IgD-negative memory B cell (primary cell): ENCODE measurements at regions not wholly inside any gene's neighbourhood (a gene's known extent, or its start where the extent isn't known, plus 50 kb on each side); places are given as distances from the start of the nearest gene placed in this dataset.

Source experiments
- H3K27ac Mint-ChIP-seq, 3 donors: one replicate each; pipeline ENCODE4 v1.8.0; 2020 to 2022; ENCODE audit warnings: mild to moderate bottlenecking in 3 of 3, mixed read lengths in 3 of 3, moderate library complexity in 1 of 3
- H3K27me3 Mint-ChIP-seq: one replicate; pipeline ENCODE4 v1.8.0; 2021; ENCODE audit warnings: mixed read lengths
- H3K36me3 Mint-ChIP-seq: one replicate; pipeline ENCODE4 v1.8.0; 2020; ENCODE audit warnings: mild to moderate bottlenecking, mixed read lengths
- H3K4me1 Mint-ChIP-seq, 3 donors: one replicate each; pipeline ENCODE4 v1.8.0; 2020 to 2022; ENCODE audit warnings: mixed read lengths in 3 of 3, mild to moderate bottlenecking in 1 of 3
- H3K4me3 Mint-ChIP-seq, 4 donors: one replicate each; pipeline ENCODE4 v1.8.0; 2020 to 2022; ENCODE audit warnings: mild to moderate bottlenecking in 4 of 4, mixed read lengths in 4 of 4, moderate library complexity in 3 of 4
- H3K9me3 Mint-ChIP-seq, 3 donors: one replicate each; pipeline ENCODE4 v1.8.0; 2020 to 2021; ENCODE audit warnings: mixed read lengths in 3 of 3, mild to moderate bottlenecking in 1 of 3

DNA sequence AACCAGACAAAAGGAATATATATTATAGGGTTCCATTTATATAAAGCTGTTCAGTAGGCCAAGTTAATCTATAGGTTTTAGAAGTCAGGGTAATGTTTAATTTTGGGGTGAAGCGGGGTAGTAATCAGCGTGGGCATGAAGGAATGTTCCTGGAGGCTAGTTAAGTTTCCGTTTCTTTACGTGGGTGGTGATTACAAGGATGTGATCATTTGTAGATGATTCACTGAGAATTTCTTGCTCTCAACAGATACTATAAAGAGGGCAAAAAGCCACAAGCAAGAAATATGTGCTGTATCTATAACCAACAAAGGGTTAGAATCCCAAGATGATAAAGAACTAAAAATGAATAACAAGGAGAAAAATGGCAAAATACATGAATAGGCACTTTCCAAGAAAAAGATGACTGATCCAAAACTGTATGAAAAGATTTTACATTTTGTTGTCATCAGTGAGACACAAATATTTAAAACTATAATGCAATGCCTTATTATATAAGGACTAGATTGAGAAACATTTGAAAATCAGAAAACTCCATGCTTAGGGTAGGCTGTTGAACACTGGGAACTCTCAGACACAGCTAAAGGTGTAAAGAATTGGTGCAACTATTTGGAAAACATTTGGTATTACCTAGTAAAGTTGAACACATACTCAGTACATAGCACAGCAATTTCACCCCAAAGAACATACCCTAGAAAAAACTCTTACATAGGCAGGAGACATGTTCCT is 224.3 kb upstream of the S1PR3 start:
- Mint-ChIP-seq H3K27me3 (no peaks in the 10 kb centered on the region), H3K27ac (no peak overlapping the region)

DNA sequence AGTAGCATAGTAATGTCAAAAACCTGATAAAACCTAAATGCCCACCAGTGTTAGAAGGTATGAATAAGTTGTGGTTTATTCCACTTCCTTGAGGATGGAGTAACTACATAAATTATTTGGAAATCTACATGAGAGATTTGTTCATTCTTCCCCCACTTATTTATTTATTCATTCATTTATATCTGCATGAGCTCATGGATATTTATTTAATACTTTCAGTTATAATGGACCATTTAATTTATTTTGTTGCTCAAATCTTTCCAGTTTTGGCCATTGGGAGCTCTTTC is 223.8 kb upstream of the S1PR3 start:
- Mint-ChIP-seq H3K27ac (no peak overlapping the region), H3K27me3 (no peaks in the 10 kb centered on the region), H3K36me3 (no peaks in the 10 kb centered on the region), H3K4me3 (no peak overlapping the region), H3K4me1 (no peaks in the 10 kb centered on the region), H3K9me3 (peaks cover 0 to 2% (median 2%) of the 10 kb centered on the region in 3 donors)

More for the DNA sequence above, 224.3 kb upstream of the S1PR3 start:
- Mint-ChIP-seq H3K36me3 (no peaks in the 10 kb centered on the region), H3K9me3 (peaks cover 0 to 4% (median 2%) of the 10 kb centered on the region in 3 donors), H3K4me3 (no peak overlapping the region), H3K4me1 (no peaks in the 10 kb centered on the region)

- Mint-ChIP-seq H3K27me3 (peaks cover 16% of the 10 kb centered on the region), H3K4me1 (peaks cover 0 to 3% (median 3%) of the 10 kb centered on the region in 3 donors), H3K9me3 (peaks cover 0 to 5% (median 2%) of the 10 kb centered on the region in 3 donors), H3K27ac (no peak overlapping the region), H3K36me3 (no peaks in the 10 kb centered on the region), H3K4me3 (no peak overlapping the region)
Measured at GRCh38 chr9:88772575-88772974, 218.7 kb upstream of the S1PR3 start.

GRCh38 chr9:88773126-88773525 is 218.1 kb upstream of the S1PR3 start:
- Mint-ChIP-seq H3K27ac (peak overlapping the region in 1 of 3 donors; percentile 56), H3K9me3 (peaks cover 0 to 5% (median 2%) of the 10 kb centered on the region in 3 donors), H3K4me3 (no peak overlapping the region), H3K4me1 (peaks cover 0 to 5% (median 4%) of the 10 kb centered on the region in 3 donors), H3K27me3 (peaks cover 16% of the 10 kb centered on the region), H3K36me3 (no peaks in the 10 kb centered on the region)

DNA sequence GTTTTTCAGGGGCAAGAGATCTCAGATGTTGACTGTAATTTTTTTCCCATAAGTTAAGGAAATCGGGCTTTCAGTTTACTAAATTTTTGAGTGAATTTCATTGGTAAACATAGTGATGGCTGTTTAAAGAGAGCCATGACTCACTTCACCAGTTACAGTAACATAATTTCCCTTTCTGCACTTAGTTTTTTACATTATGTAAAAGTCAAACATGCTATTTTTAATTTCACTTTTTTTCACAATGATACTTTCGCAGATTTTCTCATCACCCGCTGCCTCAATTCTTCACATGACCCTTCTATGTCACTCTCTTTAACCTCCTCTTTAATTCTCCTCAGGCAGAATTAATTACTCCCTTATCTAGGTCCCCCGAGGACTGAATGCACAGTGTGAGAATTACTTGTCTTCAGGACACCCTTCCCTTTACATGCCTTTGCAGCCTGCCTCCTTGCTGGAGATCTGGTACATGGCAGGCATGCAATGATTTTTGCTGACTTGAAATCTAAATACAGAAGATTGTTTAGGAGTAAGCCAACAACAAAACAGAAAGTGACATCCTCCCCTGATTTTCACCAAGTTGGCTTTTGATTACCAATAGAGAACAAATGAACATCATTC is 217.5 kb upstream of the S1PR3 start:
- peaks cover 0 to 5% (median 4%) of the 10 kb centered on the region in 3 donors for H3K4me1 Mint-ChIP-seq
- H3K4me3 Mint-ChIP-seq: no peak overlapping the region
- H3K36me3 Mint-ChIP-seq: no peaks in the 10 kb centered on the region
- H3K27me3 Mint-ChIP-seq: peaks cover 16% of the 10 kb centered on the region
- no peak overlapping the region for H3K27ac Mint-ChIP-seq
- H3K9me3 Mint-ChIP-seq: peaks cover 0 to 5% (median 0%) of the 10 kb centered on the region in 3 donors

DNA sequence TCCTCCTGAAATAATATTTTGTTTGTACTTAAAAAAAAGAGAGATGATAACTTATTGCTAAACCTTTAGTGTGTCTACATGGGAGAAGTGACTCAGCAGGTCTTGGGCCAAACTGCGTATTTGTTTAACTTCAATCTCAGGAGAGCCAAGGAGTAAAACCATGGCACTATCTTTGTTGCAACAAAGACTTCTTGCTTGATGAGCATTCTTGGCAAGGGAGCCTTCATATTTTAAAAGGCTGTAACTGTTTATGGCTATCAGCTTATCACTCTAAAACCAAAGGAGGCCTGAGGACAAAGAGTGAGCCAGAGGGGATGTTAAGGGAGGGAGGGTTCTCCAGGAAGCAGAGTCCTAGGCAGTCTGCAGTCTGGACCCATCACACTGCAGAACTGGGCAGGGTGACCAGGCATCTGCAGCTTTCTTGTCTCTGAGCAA is 216.2 kb upstream of the S1PR3 start:
- Mint-ChIP-seq H3K36me3 (peaks cover 1% of the 10 kb centered on the region), H3K27ac (no peak overlapping the region), H3K4me3 (peak overlapping the region in 1 of 4 donors; percentile 13), H3K4me1 (peaks cover 0 to 5% (median 4%) of the 10 kb centered on the region in 3 donors), H3K27me3 (peaks cover 16% of the 10 kb centered on the region), H3K9me3 (peaks cover 0 to 3% (median 0%) of the 10 kb centered on the region in 3 donors)

DNA sequence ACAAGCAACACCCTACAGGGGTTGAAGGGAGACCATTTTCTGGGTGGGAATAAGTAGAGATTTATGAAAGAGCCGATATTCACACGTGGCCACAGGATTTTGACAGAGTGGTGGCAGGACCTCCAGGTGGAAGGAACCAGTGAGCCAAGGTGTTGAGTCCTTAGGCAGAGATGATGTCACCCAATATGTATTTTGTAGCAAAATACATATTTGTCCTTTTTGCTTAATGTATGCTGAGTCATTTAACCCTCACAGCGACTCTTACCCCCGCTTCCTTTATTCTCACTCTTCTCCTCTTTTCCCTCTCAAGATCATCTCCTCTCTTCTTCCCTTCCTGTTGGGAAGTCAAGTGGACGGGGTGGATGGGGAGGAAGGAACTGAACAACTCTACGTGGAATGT is 215.7 kb upstream of the S1PR3 start:
- H3K9me3 Mint-ChIP-seq: peaks cover 0 to 3% (median 0%) of the 10 kb centered on the region in 3 donors
- H3K4me1 Mint-ChIP-seq: peaks cover 0 to 5% (median 4%) of the 10 kb centered on the region in 3 donors
- H3K27me3 Mint-ChIP-seq: peaks cover 16% of the 10 kb centered on the region
- H3K27ac Mint-ChIP-seq: no peak overlapping the region
- peak overlapping the region in 1 of 4 donors; percentile 13 for H3K4me3 Mint-ChIP-seq
- peaks cover 1% of the 10 kb centered on the region for H3K36me3 Mint-ChIP-seq

DNA sequence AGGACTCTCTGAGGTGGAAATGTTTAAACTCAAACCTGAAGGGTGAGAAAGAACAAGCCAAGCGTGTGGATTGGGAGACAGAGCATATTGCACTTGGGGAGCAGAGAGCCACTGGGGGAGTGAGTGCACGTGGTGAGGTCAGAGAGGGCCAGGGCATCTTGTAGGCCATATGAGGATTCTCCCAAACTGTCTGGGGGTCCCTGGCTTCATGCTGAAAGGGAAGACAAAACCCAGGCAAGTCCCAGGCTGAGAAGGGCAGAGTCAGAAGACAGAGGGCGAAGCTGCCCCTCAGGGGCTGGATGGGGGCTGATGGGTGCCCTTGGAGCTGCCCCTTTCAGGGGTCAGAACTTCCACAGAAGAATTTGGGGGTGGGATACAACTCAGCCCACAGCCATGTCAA is 215.3 kb upstream of the S1PR3 start:
- Mint-ChIP-seq H3K27me3 (peaks cover 16% of the 10 kb centered on the region), H3K4me1 (peaks cover 0 to 5% (median 4%) of the 10 kb centered on the region in 3 donors), H3K27ac (no peak overlapping the region), H3K4me3 (no peak overlapping the region), H3K36me3 (peaks cover 1% of the 10 kb centered on the region), H3K9me3 (peaks cover 0 to 3% (median 0%) of the 10 kb centered on the region in 3 donors)

GRCh38 chr9:88776717-88777497 is 214.4 kb upstream of the S1PR3 start:
- H3K9me3 Mint-ChIP-seq: peaks cover 0 to 3% (median 0%) of the 10 kb centered on the region in 3 donors
- no peak overlapping the region for H3K27ac Mint-ChIP-seq
- H3K36me3 Mint-ChIP-seq: peaks cover 1% of the 10 kb centered on the region
- no peak overlapping the region for H3K4me3 Mint-ChIP-seq
- peaks cover 0 to 5% (median 4%) of the 10 kb centered on the region in 3 donors for H3K4me1 Mint-ChIP-seq
- H3K27me3 Mint-ChIP-seq: peaks cover 19% of the 10 kb centered on the region

DNA sequence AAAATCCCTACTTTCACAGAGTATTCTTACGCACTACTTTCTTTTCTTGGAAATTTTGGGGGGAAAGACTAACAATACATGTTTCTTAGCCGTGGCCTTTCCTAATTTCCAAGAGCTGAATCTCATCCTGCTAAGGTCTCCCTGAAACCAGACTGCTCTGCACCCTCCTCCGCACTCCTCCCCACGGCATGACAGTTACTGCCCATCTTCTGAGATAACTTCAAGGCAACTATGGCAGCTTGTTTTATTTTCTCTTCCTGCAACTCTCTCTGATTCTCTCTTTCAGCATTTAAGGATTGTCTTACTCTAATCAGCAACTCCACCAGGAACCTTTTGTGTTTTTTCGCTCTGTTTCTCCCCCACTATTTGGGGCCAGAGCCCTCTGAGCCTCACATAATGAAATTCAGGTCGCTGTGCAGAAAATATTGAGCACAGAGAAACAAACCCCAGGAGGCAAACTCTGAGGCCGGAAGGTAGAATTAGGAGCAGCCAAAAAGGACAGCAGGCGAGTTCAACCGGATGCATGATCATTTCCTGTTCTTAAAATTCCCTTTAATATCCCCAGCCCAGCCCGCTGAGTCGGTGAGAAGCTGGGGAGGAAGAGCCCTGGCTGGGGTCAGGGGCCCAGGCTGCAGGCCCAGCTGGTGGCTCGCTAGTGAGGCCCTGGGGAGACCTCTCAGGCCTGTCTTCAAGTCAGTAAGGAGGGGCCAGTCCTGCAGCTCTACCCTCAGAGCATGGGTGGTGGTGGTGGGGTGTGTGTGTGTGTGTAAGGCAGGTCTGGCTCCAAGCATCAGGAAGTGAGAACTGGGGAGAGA is 213.6 kb upstream of the S1PR3 start:
- Mint-ChIP-seq H3K4me3 (peak overlapping the region in 1 of 4 donors; percentile 15), H3K36me3 (peaks cover 1% of the 10 kb centered on the region), H3K27ac (no peak overlapping the region), H3K27me3 (peaks cover 21% of the 10 kb centered on the region), H3K9me3 (peaks cover 0 to 3% (median 0%) of the 10 kb centered on the region in 3 donors), H3K4me1 (peaks cover 0 to 5% (median 4%) of the 10 kb centered on the region in 3 donors)

- Mint-ChIP-seq H3K36me3 (peaks cover 1% of the 10 kb centered on the region), H3K4me1 (peaks cover 0 to 5% (median 4%) of the 10 kb centered on the region in 3 donors), H3K27me3 (peaks cover 12% of the 10 kb centered on the region), H3K9me3 (no peaks in the 10 kb centered on the region), H3K4me3 (no peak overlapping the region), H3K27ac (no peak overlapping the region)
Measured at GRCh38 chr9:88781628-88782391, 209.5 kb upstream of the S1PR3 start.

GRCh38 chr9:88782931-88783710 is 208.1 kb upstream of the S1PR3 start:
- peak overlapping the region in 1 of 4 donors; percentile 72 for H3K4me3 Mint-ChIP-seq
- no peaks in the 10 kb centered on the region for H3K4me1 Mint-ChIP-seq
- H3K27ac Mint-ChIP-seq: no peak overlapping the region
- H3K27me3 Mint-ChIP-seq: peaks cover 12% of the 10 kb centered on the region
- H3K36me3 Mint-ChIP-seq: peaks cover 1% of the 10 kb centered on the region
- H3K9me3 Mint-ChIP-seq: no peaks in the 10 kb centered on the region

- Mint-ChIP-seq H3K4me1 (no peaks in the 10 kb centered on the region), H3K9me3 (no peaks in the 10 kb centered on the region), H3K36me3 (peaks cover 1% of the 10 kb centered on the region), H3K27ac (no peak overlapping the region), H3K4me3 (no peak overlapping the region), H3K27me3 (peaks cover 12% of the 10 kb centered on the region)
Measured at GRCh38 chr9:88783711-88784083, 207.6 kb upstream of the S1PR3 start.
